Neural cell (in vitro differentiated cells): ENCODE measurements at regions not wholly inside any gene's neighbourhood (a gene's known extent, or its start where the extent isn't known, plus 50 kb on each side); places are given as distances from the start of the nearest gene placed in this dataset.

Source experiments
- EP300 ChIP-seq: fragments of 450-650 bp; conservative IDR thresholded peaks from 2 replicates; pipeline ENCODE4 v1.6.1; 2014; ENCODE audit warnings: antibody characterized with exemption, mild to moderate bottlenecking, moderate library complexity; ENCODE audit not compliant: poor library complexity, severe bottlenecking
- EZH2 ChIP-seq: fragments of 200-600, 300-800 bp; shearing (Covaris generic), sonication (generic); IDR thresholded peaks from 2 replicates; pipeline ENCODE4 v1.6.1; 2014; ENCODE audit warnings: antibody characterized with exemption, low read length, borderline replicate concordance, mild to moderate bottlenecking; ENCODE audit not compliant: insufficient read depth, poor library complexity, severe bottlenecking
- MXI1 ChIP-seq: fragments of 450-650 bp; conservative IDR thresholded peaks from 2 replicates; pipeline ENCODE4 v1.6.1; 2014; ENCODE audit warnings: antibody characterized with exemption, mild to moderate bottlenecking; ENCODE audit not compliant: poor library complexity, severe bottlenecking
- POLR2AphosphoS5 ChIP-seq: IDR thresholded peaks from 2 replicates; pipeline ENCODE4 v1.6.1; 2012
- RAD21 ChIP-seq: fragments of 450-650 bp; conservative IDR thresholded peaks from 2 replicates; pipeline ENCODE4 v1.6.1; 2014; ENCODE audit warnings: antibody characterized with exemption, mild to moderate bottlenecking, moderate library complexity
- SMC3 ChIP-seq: fragments of 450-650 bp; conservative IDR thresholded peaks from 2 replicates; pipeline ENCODE4 v1.6.1; 2014; ENCODE audit warnings: antibody characterized with exemption, mild to moderate bottlenecking, moderate library complexity; ENCODE audit not compliant: poor library complexity
- TAF1 ChIP-seq: IDR thresholded peaks from 2 replicates; pipeline ENCODE4 v1.6.1; 2012; ENCODE audit warnings: low read depth
- TF ChIP-seq, protein P1 (sequence below): fragments of 450-650 bp; IDR thresholded peaks from 2 replicates; pipeline ENCODE4 v1.5.1; 2014; ENCODE audit warnings: antibody characterized with exemption, mild to moderate bottlenecking, moderate library complexity; ENCODE audit not compliant: poor library complexity, severe bottlenecking
- TF ChIP-seq, protein P2 (sequence below): IDR thresholded peaks from 2 replicates; pipeline ENCODE4 v1.6.1; 2012; ENCODE audit warnings: borderline replicate concordance

DNA sequence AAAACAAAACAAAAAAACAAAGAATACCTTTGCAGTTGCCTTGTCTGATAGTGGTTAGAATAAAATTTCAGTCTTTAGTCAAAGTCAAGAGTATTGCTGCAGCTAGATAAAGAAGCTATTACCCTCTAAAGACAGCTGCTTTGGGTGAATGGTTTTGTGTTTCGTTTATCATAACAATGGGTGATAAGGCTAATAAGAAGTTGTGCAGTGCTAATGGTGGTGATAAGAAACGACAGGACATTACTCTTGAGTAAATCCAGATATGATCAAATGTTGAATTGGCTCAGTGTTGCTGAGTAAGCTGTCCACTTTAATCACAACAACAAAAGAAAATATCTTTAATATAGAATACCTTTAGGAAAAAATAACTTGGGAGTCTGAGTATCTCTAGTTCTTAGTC, 1825.3 kb downstream of the SLITRK5 start:
- TF ChIP-seq, protein P1, sequence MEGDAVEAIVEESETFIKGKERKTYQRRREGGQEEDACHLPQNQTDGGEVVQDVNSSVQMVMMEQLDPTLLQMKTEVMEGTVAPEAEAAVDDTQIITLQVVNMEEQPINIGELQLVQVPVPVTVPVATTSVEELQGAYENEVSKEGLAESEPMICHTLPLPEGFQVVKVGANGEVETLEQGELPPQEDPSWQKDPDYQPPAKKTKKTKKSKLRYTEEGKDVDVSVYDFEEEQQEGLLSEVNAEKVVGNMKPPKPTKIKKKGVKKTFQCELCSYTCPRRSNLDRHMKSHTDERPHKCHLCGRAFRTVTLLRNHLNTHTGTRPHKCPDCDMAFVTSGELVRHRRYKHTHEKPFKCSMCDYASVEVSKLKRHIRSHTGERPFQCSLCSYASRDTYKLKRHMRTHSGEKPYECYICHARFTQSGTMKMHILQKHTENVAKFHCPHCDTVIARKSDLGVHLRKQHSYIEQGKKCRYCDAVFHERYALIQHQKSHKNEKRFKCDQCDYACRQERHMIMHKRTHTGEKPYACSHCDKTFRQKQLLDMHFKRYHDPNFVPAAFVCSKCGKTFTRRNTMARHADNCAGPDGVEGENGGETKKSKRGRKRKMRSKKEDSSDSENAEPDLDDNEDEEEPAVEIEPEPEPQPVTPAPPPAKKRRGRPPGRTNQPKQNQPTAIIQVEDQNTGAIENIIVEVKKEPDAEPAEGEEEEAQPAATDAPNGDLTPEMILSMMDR, result no peak
- TF ChIP-seq POLR2AphosphoS5, result no peak
- no peak for TF ChIP-seq EZH2
- TF ChIP-seq, protein P2, sequence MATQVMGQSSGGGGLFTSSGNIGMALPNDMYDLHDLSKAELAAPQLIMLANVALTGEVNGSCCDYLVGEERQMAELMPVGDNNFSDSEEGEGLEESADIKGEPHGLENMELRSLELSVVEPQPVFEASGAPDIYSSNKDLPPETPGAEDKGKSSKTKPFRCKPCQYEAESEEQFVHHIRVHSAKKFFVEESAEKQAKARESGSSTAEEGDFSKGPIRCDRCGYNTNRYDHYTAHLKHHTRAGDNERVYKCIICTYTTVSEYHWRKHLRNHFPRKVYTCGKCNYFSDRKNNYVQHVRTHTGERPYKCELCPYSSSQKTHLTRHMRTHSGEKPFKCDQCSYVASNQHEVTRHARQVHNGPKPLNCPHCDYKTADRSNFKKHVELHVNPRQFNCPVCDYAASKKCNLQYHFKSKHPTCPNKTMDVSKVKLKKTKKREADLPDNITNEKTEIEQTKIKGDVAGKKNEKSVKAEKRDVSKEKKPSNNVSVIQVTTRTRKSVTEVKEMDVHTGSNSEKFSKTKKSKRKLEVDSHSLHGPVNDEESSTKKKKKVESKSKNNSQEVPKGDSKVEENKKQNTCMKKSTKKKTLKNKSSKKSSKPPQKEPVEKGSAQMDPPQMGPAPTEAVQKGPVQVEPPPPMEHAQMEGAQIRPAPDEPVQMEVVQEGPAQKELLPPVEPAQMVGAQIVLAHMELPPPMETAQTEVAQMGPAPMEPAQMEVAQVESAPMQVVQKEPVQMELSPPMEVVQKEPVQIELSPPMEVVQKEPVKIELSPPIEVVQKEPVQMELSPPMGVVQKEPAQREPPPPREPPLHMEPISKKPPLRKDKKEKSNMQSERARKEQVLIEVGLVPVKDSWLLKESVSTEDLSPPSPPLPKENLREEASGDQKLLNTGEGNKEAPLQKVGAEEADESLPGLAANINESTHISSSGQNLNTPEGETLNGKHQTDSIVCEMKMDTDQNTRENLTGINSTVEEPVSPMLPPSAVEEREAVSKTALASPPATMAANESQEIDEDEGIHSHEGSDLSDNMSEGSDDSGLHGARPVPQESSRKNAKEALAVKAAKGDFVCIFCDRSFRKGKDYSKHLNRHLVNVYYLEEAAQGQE, result no peak
- no peak for TF ChIP-seq MXI1
- no peak for TF ChIP-seq EP300
- TF ChIP-seq RAD21, result no peak
- no peak for TF ChIP-seq TAF1
- TF ChIP-seq SMC3, result no peak
